Panc1 (cell line): ENCODE measurements at regions not wholly inside any gene's neighbourhood (a gene's known extent, or its start where the extent isn't known, plus 50 kb on each side); places are given as distances from the start of the nearest gene placed in this dataset.

ENCODE experiments used
- ATAC-seq: fragments of 200-7000 bp; cut with Tn5 transposase; 2 replicates; pipeline ENCODE4 v1.9.1; 2020; ENCODE audit warnings: mild to moderate bottlenecking, moderate library complexity
- BruUV-seq: library from RNA; stranded (reverse); fragments of 400-500 nt; replicated peaks from 2 replicates; lab custom pipeline; 2021; lab: Mats Ljungman, UMichigan
- CTCF ChIA-PET: fragments of 300-600 bp; sonication (Branson Sonifier 250); formaldehyde crosslinking; loops from one replicate; lab custom pipeline; 2022; ENCODE audit warnings: antibody characterized with exemption; lab: Charles Lee
- POLR2A ChIA-PET: fragments of 300-600 bp; sonication (Branson Sonifier 250); formaldehyde crosslinking; loops from one replicate; lab custom pipeline; 2022; ENCODE audit warnings: antibody characterized with exemption; lab: Charles Lee
- DNase-seq: peaks from one replicate; pipeline ENCODE4 v3.0.0-alpha.2; 2010; ENCODE audit warnings: low read depth, low spot score
- H3K27ac ChIP-seq: 2 replicates; pipeline ENCODE4 v1.5.1; 2011; ENCODE audit warnings: mild to moderate bottlenecking, low read length, inconsistent platforms
- H3K27me3 ChIP-seq: fragments of 200-500 bp; sonication (Bioruptor generic); 2 replicates; pipeline ENCODE4 v1.6.0; 2014; ENCODE audit warnings: low read length, inconsistent platforms; ENCODE audit not compliant: control insufficient read depth, insufficient read depth
- H3K36me3 ChIP-seq: fragments of 200-500 bp; sonication (Bioruptor generic); 2 replicates; pipeline ENCODE4 v1.5.1; 2014; ENCODE audit warnings: inconsistent platforms, mild to moderate bottlenecking, low read length, moderate library complexity; ENCODE audit not compliant: control insufficient read depth, insufficient read depth
- H3K4me1 ChIP-seq: 2 replicates; pipeline ENCODE4 v1.5.1; 2011; ENCODE audit warnings: inconsistent platforms, mild to moderate bottlenecking, low read length, moderate library complexity; ENCODE audit not compliant: control insufficient read depth, insufficient read depth
- H3K4me3 ChIP-seq, 2 experiments: 2 replicates each; pipeline ENCODE4 v1.5.1; 2011 to 2012; ENCODE audit warnings: low read depth in 2 of 2, low read length in 2 of 2, mild to moderate bottlenecking in 2 of 2, inconsistent platforms in 1 of 2, moderate library complexity in 1 of 2
- H3K9me3 ChIP-seq: fragments of 200-500 bp; sonication (Bioruptor generic); 2 replicates; pipeline ENCODE4 v1.5.1; 2014; ENCODE audit warnings: low read depth, mild to moderate bottlenecking, inconsistent platforms, low read length, moderate library complexity; ENCODE audit not compliant: control insufficient read depth, insufficient read depth
- POLR2AphosphoS5 ChIP-seq: IDR thresholded peaks from 2 replicates; pipeline ENCODE4 v1.6.1; 2012; ENCODE audit warnings: mild to moderate bottlenecking, low read depth, low read length, moderate library complexity
- SIN3A ChIP-seq: IDR thresholded peaks from 2 replicates; pipeline ENCODE4 v1.6.1; 2012; ENCODE audit warnings: low read depth, mild to moderate bottlenecking, low read length, moderate library complexity, borderline replicate concordance; ENCODE audit not compliant: insufficient read depth
- TCF7L2 ChIP-seq: IDR thresholded peaks from 2 replicates; pipeline ENCODE4 v1.6.1; 2011; ENCODE audit warnings: mild to moderate bottlenecking, low read depth, low read length, inconsistent platforms
- in situ Hi-C: cut with HindIII; loops from 2 replicates; pipeline ENCODE4 v1.10.0; 2016; ENCODE audit warnings: low sequenced_read_pairs, low pct_unique_long_range_greater_than_20kb
- intact Hi-C: fragments of 100-400 bp; cut with micrococcal nuclease; formaldehyde crosslinking; loops from one replicate; pipeline ENCODE4 v1.10.0; 2022; ENCODE audit not compliant: unreplicated experiment
- TF ChIP-seq, protein P1 (sequence below): fragments of 450-650 bp; IDR thresholded peaks from 2 replicates; pipeline ENCODE4 v1.5.1; 2017; ENCODE audit warnings: mild to moderate bottlenecking
- TF ChIP-seq, protein P2 (sequence below), 2 experiments: IDR thresholded peaks; 2 replicates each; pipeline ENCODE4 v1.6.1; 2011 to 2012; ENCODE audit warnings: low read depth in 2 of 2, control low read depth in 1 of 2, low read length in 1 of 2, mild to moderate bottlenecking in 1 of 2, moderate library complexity in 1 of 2; ENCODE audit not compliant: insufficient read depth in 1 of 2

DNA sequence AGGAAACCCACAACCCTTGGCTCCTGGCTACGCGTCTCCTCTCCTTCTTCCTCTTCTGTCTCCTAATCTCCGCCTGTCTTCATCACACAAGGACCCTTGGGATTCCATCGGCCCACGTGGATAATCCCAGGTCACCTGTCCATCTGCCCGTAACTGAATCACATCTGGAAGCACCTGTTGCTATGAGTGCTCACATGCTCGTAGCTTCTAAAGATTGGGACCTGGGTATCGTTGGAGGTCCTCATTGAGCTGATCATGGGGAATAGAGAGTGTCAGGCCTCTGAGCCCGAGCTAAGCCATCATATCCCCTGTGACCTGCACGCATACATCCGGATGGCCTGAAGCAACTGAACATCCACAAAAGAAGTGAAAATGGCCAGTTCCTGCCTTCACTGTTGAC, 175.4 kb downstream of the SHOX start:
- intact Hi-C loops = no loop called here
- BruUV-seq = no TSS peak
- H3K27ac ChIP-seq = no peak overlapping the region
- H3K9me3 ChIP-seq = no peaks in the 10 kb centered on the region
- H3K4me3 ChIP-seq = no peak overlapping the region
- ChIA-PET CTCF (no interaction called here), POLR2A (no interaction called here)
- no peaks in the 10 kb centered on the region for H3K36me3 ChIP-seq
- H3K4me1 ChIP-seq = no peaks in the 10 kb centered on the region
- H3K27me3 ChIP-seq = no peaks in the 10 kb centered on the region
- ATAC-seq (no peak), DNase-seq (no peak)
- in situ Hi-C loops = no loop called here
- TF ChIP-seq, protein P1, sequence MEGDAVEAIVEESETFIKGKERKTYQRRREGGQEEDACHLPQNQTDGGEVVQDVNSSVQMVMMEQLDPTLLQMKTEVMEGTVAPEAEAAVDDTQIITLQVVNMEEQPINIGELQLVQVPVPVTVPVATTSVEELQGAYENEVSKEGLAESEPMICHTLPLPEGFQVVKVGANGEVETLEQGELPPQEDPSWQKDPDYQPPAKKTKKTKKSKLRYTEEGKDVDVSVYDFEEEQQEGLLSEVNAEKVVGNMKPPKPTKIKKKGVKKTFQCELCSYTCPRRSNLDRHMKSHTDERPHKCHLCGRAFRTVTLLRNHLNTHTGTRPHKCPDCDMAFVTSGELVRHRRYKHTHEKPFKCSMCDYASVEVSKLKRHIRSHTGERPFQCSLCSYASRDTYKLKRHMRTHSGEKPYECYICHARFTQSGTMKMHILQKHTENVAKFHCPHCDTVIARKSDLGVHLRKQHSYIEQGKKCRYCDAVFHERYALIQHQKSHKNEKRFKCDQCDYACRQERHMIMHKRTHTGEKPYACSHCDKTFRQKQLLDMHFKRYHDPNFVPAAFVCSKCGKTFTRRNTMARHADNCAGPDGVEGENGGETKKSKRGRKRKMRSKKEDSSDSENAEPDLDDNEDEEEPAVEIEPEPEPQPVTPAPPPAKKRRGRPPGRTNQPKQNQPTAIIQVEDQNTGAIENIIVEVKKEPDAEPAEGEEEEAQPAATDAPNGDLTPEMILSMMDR = no peak

DNA sequence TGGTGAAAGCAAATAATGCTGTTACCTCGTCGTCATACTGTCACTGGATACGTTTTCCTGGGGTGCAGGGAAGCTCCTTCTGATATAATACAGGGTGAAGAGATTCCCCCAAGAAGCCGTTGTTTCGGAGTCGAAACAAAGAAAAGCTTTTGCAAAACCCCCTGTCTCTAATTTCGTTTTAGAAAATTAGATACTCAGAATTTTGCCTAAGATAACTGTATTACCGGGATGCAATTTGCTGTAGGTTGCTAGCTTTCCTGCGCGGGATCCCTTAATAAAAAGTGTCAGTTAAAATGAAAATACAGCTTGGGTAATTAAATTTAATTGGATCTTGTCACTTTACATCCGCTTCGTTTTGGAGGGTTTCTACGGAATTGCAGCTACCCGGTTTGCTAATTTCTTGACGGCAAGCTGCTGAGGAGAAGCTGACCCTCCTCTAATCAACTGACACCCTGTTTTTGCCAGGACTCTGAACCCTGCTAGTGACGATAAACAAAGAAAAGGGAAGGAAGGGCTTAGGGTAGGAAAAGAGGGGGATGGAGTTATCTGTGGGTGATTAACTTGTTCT, 174.6 kb downstream of the SHOX start:
- no peak for TF ChIP-seq SIN3A
- TF ChIP-seq, protein P2, sequence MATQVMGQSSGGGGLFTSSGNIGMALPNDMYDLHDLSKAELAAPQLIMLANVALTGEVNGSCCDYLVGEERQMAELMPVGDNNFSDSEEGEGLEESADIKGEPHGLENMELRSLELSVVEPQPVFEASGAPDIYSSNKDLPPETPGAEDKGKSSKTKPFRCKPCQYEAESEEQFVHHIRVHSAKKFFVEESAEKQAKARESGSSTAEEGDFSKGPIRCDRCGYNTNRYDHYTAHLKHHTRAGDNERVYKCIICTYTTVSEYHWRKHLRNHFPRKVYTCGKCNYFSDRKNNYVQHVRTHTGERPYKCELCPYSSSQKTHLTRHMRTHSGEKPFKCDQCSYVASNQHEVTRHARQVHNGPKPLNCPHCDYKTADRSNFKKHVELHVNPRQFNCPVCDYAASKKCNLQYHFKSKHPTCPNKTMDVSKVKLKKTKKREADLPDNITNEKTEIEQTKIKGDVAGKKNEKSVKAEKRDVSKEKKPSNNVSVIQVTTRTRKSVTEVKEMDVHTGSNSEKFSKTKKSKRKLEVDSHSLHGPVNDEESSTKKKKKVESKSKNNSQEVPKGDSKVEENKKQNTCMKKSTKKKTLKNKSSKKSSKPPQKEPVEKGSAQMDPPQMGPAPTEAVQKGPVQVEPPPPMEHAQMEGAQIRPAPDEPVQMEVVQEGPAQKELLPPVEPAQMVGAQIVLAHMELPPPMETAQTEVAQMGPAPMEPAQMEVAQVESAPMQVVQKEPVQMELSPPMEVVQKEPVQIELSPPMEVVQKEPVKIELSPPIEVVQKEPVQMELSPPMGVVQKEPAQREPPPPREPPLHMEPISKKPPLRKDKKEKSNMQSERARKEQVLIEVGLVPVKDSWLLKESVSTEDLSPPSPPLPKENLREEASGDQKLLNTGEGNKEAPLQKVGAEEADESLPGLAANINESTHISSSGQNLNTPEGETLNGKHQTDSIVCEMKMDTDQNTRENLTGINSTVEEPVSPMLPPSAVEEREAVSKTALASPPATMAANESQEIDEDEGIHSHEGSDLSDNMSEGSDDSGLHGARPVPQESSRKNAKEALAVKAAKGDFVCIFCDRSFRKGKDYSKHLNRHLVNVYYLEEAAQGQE (IDR thresholded peaks at IDR 0.05; ENCODE audit: insufficient read depth in 1 of 2, low read depth in 2 of 2, low read length in 1 of 2) = no peak
- no peak for TF ChIP-seq POLR2AphosphoS5
- TF ChIP-seq, protein P1 = no peak
- TF ChIP-seq TCF7L2 = no peak
- no TSS peak for BruUV-seq
- Histone ChIP-seq H3K4me3 (no peak overlapping the region), H3K4me1 (no peaks in the 10 kb centered on the region), H3K36me3 (no peaks in the 10 kb centered on the region), H3K27me3 (no peaks in the 10 kb centered on the region), H3K27ac (no peak overlapping the region), H3K9me3 (no peaks in the 10 kb centered on the region)
- intact Hi-C loops (no loop called here), in situ Hi-C loops (no loop called here)
- ChIA-PET CTCF (no interaction called here), POLR2A (no interaction called here)
- ATAC-seq (no peak), DNase-seq (no peak)
